GM21381 (cell line): ENCODE measurements at regions not wholly inside any gene's neighbourhood (a gene's known extent, or its start where the extent isn't known, plus 50 kb on each side); places are given as distances from the start of the nearest gene placed in this dataset.
"Not testable (repeated sequence)": the region's sequence is repeated elsewhere in the genome, so short reads cannot be mapped to it uniquely, and the experiment has no call there.

Experiments used
- ATAC-seq: cut with Tn5 transposase; IDR thresholded peaks from one replicate; pipeline ENCODE4 v1.9.1; 2021; ENCODE audit warnings: mild to moderate bottlenecking, moderate library complexity; ENCODE audit not compliant: unreplicated experiment

DNA sequence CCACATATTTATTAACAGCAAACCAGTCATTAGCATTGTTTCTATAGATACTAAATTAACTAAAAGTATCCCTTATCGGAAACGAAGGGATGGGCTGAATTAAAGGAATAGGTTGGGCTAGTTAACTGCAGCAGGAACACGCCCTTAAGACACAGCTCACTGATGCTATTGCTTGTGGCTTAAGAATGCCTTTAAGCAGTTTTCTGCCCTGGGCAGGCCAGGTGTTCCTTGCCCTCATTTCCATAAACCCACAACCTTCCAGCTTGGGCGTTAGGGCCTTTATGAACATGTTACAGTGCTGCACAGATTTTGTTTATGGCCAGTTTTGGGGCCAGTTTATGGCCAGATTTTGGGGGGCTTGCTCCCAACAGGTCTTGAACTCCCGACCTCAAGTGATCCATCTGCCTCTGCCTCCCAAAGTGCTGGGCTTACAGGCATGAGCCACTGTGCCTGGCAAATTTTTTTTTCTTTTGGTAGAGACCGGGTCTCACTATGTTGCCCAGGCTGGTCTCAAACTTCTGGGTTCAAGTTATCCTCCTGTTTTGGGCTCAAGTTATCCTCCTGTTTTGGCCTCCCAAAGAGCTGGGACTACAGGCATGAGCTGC, 90.1 kb upstream of the GRIN2A start:
- not testable (repeated sequence) for ATAC-seq

DNA sequence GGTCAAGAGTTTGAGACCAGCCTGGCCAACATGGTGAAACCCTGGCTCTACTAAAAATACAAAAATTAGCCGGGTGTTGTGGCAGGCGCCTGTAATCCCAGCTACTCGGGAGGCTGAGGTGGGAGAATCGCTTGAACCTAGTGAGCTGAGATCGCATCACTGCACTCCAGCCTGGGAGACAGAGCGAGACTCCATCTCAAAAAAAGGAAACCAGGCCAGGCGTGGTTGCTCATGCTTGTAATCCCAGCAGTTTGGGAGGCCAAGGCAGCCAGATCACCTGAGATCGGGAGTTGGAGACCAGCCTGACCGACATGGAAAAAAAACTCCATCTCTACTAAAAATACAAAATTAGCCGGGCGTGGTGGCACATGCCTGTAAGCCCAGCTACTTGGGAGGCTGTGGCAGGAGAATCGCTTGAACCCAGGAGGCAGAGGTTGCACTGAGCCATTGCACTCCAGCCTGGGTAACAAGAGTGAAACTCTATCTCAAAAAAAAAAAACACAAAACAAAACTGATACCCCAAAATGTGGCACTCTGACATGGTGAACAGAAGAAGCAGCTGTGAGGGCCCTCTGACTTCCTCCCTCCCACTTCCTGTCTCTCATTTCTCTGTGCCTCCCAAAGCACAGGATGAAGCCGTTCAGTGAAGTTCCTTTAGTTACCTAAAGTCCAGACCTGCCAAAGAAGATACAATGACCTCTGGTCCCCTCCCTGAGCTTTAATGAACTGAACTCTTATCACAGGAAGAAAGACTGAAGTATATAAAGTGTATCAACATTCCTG, 93.2 kb upstream of the GRIN2A start:
- peak; percentile 85 for ATAC-seq

DNA sequence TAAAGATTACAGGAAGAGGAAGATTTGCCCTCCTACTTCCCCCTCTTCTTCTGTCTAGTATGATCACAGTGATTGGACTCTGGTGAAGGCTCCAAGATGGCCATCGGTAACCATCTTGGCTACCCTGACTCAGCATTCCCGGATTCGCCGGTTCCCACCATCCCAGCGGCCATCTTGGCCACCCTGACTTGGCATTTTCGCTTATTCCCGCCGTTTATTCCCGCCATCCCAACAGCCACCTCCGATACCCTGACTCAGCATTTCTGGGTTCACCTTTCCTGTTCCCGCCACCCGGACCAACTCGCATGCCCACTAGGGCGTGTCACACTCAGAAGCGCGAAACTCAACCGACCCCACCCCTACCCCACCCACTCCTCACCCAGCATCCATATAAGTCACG, 95.4 kb upstream of the GRIN2A start:
- no peak for ATAC-seq

DNA sequence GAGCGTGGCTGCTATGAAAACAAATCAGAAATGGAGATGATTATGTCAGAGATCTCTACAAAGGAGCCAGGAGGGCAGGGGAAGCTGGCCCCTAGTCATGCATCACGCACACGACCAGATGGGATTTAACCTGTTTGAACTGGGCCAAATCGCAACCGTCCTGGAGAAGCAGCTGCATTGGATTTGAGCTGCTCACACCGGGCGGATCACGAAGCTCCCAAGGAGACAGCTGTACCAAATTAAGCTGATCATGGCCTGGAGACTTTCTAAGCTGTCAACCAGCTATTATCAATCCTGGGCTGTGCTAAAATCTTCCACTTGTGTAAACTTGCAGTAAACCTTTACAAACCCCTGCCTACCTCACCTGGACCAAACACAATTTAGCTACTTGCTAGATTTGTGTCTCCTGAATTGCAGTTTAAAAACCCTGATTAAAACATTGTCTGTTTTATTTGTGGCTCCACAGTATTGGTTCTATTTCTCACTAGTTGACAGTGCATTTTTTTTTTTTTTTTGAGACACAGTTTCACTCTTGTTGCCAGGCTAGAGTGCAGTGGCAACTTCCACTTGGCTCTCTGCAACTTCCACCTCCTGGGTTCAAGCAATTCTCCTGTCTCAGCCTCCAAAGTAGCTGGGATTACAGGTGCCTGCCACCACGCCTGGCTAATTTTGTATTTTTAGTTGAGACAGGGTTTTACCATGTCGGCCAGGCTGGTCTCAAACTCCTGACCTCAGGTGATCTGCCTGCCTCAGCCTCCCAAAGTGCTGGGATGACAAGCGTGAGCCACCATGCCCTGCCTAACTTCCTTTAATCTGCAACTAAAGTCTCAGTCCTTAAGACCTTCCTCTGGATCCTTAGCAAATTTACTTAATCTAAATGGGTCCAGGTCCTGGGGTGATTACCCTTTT, 98.3 kb upstream of the GRIN2A start:
- ATAC-seq = no peak

DNA sequence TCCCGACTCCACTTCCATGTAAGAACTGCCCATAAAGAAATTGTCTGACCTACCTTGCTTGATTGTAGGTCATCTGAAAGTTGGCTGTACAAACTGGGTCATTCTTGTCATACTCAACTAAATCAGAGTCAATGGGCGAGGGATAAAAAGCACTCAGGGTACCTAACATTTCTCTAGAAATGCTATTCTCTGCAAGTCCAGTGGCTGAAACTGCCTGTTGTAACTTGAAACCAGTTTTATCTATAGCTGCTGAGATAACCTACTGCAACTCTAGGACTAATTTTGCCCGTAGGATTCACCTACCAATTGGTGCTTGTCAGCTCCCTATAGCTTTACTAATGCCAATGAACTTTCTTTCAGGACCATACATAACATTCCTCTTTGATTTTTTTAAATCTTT, 100.1 kb upstream of the GRIN2A start:
- ATAC-seq = no peak

DNA sequence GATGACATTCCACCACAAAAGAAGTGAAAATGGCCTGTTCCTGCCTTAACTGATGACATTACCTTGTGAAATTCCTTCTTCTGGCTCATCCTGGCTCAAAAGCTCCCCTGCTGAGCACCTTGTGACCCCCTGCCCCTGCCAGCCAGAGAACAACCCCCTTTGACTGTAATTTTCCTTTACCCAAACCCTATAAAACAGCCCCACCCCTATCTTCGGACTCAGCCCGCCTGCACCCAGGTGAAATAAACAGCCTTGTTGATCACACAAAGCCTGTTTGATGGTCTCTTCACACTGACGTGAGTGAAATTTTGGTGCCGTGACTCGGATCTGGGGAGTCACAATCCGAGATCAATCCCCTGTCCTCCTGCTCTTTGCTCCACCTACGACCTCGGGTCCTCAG, 101.0 kb upstream of the GRIN2A start:
- ATAC-seq = not testable (repeated sequence)

DNA sequence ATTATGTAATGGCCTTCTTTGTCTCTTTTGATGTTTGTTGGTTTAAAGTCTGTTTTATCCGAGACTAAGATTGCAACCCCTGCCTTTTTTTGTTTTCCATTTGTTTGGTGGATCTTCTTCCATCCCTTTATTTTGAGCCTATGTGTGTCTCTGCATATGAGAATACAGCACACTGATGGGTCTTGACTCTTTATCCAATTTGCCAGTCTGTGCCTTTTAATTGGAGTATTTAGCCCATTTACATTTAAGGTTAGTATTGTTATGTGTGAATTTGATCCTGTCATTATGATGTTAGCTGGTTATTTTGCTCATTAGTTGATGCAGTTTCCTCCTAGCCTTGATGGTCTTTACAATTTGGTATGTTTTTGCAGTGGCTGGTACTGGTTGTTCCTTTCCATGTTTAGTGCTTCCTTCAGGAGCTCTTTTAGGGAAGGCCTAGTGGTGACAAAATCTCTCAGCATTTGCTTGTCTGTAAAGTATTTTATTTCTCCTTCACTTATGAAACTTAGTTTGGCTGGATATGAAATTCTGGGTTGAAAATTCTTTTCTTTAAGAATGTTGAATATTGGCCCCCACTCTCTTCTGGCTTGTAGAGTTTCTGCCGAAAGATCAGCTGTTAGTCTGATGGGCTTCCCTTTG, 95.3 kb upstream of the ATF7IP2 start:
- not testable (repeated sequence) for ATAC-seq

DNA sequence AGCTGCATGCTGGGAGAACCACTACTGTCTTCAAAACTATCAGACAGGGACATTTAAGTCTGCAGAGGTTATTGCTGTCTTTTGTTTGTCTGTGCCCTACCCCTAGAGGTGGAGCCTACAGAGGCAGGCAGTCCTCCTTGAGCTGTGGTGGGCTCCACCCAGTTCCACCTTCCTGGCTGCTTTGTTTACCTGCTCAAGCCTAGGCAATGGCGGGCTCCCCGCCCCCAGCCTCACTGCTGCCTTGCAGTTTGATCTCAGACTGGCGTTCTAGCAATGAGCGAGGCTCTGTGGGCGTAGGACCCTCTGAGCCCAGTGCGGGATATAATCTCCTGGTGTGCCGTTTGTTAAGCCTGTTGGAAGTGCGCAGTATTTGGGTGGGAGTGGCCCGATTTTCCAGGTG, 93.7 kb upstream of the ATF7IP2 start:
- ATAC-seq = not testable (repeated sequence)

DNA sequence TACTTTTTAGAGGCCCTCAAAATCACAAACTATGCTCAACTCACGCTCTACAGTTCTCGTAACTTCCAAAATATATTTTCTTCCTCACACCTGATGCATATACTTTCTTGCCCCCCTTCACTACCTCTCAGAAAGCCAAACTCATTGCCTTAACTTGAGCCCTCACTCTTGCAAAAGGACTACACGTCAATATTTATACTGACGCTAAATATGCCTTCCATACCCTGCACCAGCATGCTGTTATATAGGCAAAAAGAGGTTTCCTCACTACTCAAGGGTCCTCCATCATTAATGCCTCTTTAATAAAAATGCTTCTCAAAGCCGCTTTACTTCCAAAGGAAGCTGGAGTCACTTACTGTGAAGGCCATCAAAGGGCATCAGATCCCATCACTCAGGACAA, 92.9 kb upstream of the ATF7IP2 start:
- ATAC-seq = not testable (repeated sequence)

DNA sequence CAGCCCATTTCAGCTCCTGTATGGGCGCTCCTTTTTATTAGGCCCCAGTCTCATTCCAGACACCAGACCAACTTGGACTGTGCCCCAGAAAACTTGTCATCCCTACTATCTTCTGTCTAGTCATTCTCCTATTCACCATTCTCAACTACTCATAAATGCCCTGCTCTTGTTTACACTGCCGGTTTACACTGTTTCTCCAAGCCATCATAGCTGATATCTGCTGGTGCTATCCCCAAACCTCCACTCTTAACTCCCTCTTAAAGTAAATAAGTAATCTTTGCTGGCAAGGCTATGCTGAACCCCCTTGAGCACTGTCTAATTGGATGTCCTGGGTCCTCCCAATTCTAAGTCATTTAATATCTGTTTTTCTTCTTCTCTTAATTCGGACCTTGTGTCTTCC, 91.7 kb upstream of the ATF7IP2 start:
- not testable (repeated sequence) for ATAC-seq

DNA sequence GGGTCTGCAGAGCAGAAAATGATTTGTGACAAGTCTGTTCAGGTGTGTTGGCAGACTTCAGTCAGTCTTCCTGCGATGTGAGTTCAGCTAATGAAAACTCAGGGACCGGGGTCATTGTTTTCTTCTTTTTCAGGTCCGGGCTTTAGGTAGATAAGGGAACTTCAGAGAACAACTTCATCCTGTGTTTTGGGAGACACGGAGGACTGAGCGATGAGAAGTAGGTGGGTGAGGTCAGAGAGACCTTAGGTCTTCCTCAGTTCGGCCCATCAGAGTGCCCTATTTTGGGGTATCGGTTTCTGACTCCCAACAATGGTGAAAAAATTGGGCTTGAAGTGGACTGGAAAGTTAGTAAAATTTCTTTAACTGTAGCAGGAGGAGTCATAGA, 88.9 kb upstream of the ATF7IP2 start:
- no peak for ATAC-seq

DNA sequence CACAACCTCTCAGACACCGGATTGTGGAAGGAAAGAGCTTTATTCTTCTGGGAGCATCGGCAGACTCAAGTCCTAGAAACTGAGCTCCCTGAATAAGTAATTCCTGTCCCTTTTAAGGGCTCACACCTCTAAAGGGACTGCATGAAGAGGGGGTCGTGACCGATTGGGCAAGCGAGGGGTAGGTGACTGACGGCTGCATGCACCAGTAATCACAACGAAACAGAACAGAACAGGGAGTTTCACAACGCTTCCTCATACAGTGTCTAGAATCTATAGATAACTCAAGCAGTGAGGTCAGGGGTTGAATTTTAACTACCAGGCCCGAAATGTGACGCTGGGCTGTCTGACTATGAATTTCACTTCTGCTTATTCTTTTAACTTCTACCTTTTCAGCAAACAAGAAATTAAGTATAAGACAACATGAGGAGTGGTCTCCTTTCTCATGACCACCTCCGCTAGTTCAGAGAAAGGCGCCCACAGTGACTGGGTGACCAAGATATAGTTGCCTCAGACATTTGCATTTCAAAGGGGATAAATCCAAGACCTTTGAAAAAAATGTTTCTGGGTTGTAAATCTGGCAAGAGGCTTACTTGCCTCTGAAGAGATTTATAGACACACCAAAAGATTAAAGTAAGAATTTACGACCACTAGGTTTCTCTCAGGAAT, 88.4 kb upstream of the ATF7IP2 start:
- peak; percentile 98 for ATAC-seq

DNA sequence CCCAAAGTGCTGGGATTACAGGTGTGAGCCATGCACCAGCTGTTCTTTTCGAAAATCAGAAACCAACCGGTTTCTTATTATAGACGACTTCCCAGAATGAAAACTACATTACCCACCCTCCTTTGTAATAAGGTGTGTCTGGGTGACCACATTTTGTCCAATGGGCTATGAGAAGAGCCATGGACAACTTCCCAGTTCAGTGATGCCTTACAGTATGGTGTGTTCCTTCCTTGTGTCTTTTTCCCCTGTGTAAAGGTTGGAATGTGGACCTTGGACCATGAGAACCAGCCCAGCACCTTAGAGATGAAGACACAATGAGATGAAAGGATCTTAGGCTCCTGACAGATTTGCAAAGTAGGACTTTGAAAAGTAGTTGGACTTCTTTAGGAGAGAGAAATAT, 85.0 kb upstream of the ATF7IP2 start:
- ATAC-seq = no peak

DNA sequence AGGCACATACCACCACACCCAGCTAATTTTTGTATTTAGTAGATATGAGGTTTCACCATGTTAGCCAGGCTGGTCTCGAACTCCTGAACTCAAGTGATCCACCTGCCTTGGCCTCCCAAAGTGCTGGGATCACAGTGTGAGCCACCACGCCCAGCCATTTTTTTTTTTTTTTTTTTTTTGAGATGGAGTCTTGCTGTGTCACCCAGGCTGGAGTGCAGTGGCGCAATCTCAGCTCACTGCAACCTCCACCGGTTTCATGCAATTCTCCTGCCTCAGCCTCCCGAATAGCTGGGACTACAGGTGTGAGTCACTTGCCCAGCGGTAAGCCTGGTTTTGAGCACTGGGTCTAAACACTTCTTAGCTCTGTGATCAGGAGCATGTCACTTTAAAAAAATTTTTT, 84.3 kb upstream of the ATF7IP2 start:
- ATAC-seq = not testable (repeated sequence)

DNA sequence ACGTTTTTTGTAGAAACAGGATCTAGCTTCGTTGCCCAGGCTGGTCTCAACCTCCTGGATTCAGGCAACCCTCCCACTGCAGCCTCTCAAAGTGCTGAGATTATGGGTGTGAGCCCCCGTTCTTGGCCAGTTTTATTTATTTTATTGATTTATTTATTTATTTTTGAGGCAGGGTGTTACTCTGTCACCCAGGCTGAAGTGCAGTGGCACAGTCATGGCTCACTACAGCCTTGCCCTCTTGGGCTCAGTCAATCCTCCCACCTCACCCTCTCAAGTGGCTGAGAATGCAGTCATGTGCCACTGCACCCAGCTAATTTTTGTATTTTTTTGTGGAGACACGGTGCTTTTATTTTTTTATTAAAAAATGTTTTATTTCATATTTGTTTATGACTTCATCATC, 79.9 kb upstream of the ATF7IP2 start:
- no peak for ATAC-seq

DNA sequence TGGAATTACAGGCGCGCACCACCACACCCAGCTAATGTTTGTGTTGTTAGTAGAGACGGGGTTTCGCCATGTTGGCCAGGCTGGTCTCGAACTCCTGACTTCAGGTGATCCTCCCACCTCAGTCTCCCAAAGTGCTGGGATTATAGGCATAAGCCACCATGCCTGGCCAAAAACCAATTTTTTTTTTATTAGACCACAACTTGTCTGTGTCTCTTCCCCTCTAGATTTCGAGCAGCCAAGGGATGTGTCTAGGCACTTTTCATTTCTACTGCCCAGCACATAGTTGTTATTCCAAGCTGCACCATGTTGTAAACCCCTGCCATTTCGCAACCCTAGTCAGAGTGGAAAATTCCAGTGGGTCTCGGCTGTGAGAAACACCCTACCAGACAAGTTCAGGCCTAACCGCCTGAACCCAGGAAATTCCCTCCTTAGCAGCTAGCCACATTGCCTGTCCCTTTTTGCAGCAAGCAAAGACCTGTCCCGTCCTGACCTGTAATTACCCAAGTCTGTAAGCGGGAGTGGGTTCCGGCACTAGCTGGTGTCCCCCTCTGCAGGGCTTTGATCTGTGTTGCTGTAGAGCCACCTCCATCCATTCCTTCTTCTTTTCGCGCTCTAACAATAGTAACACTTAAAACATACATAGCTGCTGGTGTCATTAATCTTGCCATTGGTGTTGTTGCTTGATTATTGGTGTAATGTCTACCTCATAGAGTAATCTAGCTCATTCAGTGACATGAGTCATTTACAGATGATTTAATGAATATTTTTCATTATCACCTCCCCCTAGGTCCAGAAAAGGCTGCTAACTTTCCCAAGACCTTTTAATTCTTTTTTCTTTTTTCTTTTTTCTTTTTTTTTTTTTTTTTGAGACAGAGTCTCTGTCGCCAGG, 77.3 kb upstream of the ATF7IP2 start:
- no peak for ATAC-seq

DNA sequence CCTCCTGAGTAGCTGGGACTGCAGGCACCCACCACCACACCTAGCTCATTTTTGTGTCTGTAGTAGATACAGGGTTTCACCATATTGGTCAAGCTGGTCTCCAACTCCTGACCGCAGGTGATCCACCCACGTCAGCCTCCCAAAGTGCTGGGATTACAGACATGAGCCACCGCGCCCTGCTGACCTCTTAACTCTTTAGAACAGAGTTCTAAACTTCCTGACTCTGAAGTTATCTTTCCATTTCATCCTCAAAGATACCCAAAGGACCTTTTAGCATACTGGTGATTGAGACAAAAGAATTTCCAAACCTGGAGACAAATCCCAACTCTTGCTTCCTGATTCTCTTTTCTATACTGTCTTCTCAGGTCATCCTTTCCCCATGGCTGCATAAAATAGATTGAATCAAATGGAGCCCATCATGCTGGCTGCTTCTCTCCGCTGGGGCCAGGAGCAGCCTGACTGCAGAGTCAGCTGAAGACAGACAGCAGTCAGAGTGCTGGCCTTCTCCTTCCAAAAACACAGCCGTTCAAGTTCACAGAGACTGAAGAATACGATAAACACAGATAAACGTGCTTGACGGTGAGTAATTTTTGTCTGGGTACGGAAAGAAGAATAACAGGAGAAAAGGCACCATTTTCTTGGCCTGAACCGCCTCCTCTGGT, 76.5 kb upstream of the ATF7IP2 start:
- ATAC-seq = no peak

DNA sequence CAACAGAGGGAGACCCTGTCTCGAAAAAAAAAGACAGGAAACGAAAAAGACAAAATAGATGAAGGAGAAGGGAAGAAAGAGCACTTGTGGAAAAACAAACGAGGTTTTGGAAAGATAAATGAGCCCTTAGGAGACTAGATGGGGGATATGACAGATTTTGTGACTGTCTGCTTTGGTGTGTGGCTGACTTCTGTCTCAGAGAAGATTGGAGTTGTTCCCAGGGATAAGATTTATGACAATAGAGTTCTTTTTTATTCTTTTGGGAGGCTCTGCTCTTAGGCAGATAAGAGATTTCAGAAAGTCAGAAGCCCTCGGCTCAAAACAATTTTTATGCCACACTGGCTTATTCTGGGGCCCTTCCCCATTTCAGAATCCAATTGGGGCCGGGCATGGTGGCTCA, 73.9 kb upstream of the ATF7IP2 start:
- no peak for ATAC-seq
